Naive thymus-derived CD8-positive, alpha-beta T cell (primary cell): ENCODE measurements at regions not wholly inside any gene's neighbourhood (a gene's known extent, or its start where the extent isn't known, plus 50 kb on each side); places are given as distances from the start of the nearest gene placed in this dataset.

Experiments used
- ATAC-seq, 2 donors: fragments of 150-1000 bp; cut with Tn5 transposase in 1 of 2; sonication (Bioruptor Pico), chemical (Tn5 transposase) in 1 of 2; 1 replicate in 1 of 2; 2 replicates in 1 of 2; pipeline ENCODE4 v1.10.0; 2021; ENCODE audit warnings: mild to moderate bottlenecking in 2 of 2, moderate library complexity in 2 of 2
- POLR2A ChIA-PET: fragments of 350-600 bp; sonication (Branson Sonifier 250); formaldehyde crosslinking; loops from one replicate; lab custom pipeline; 2021; ENCODE audit warnings: antibody characterized with exemption; lab: Charles Lee
- DNase-seq, 10 donors: peaks; one replicate each; pipeline versions ENCODE4 v3.0.0 to v3.0.0-alpha.2; 2020 to 2022
- H3K27ac Mint-ChIP-seq, 10 donors: one replicate each; pipeline ENCODE4 v1.8.0; 2020 to 2022; ENCODE audit warnings: mild to moderate bottlenecking in 10 of 10, mixed read lengths in 10 of 10, moderate library complexity in 4 of 10, inconsistent platforms in 1 of 10
- H3K27me3 Mint-ChIP-seq, 5 donors: one replicate each; pipeline ENCODE4 v1.8.0; 2021 to 2022; ENCODE audit warnings: mixed read lengths in 5 of 5
- H3K36me3 Mint-ChIP-seq, 3 donors: one replicate each; pipeline ENCODE4 v1.8.0; 2020 to 2022; ENCODE audit warnings: mixed read lengths in 3 of 3, mild to moderate bottlenecking in 2 of 3, inconsistent platforms in 1 of 3
- H3K4me1 Mint-ChIP-seq, 4 donors: one replicate each; pipeline ENCODE4 v1.8.0; 2021 to 2022; ENCODE audit warnings: mixed read lengths in 4 of 4
- H3K4me3 Mint-ChIP-seq, 10 donors: one replicate each; pipeline ENCODE4 v1.8.0; 2020 to 2022; ENCODE audit warnings: mild to moderate bottlenecking in 10 of 10, mixed read lengths in 10 of 10, moderate library complexity in 6 of 10, inconsistent platforms in 1 of 10
- H3K9me3 Mint-ChIP-seq, 9 donors: one replicate each; pipeline ENCODE4 v1.8.0; 2020 to 2022; ENCODE audit warnings: mixed read lengths in 9 of 9, mild to moderate bottlenecking in 3 of 9, inconsistent platforms in 1 of 9, moderate library complexity in 1 of 9

GRCh38 chr1:234708700-234709395 is 98.9 kb upstream of the IRF2BP2 start:
- no peak overlapping the region for H3K4me3 Mint-ChIP-seq
- H3K27me3 Mint-ChIP-seq = no peaks in the 10 kb centered on the region
- no peak for ATAC-seq
- H3K9me3 Mint-ChIP-seq = no peaks in the 10 kb centered on the region
- DNase-seq = no peak
- H3K4me1 Mint-ChIP-seq = peaks cover 12 to 20% (median 16%) of the 10 kb centered on the region in 4 donors
- POLR2A ChIA-PET = no interaction called here
- peak overlapping the region in 4 of 10 donors; percentile 1 to 69 (median 26) for H3K27ac Mint-ChIP-seq
- no peaks in the 10 kb centered on the region for H3K36me3 Mint-ChIP-seq

DNA sequence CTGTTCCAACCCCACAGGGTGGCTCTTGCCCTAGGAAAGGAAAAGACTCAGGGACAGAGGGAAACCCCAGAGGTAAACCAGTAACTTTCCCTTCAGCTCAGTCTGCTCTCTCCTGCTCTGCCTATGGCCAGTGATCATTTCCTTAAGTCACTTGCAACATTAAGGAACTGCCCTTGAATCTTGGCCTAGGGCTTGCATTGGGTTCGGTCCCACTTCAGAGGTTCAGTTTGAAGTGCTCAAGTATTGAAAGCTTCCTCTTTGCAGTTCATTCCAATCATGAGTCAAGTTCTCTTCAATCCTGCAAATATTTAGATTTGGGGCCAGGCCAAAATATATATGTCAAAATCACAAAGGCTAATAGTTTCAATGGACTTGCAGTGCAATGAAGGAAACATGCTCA is 97.7 kb upstream of the IRF2BP2 start:
- POLR2A ChIA-PET = no interaction called here
- Mint-ChIP-seq H3K9me3 (no peaks in the 10 kb centered on the region), H3K4me3 (no peak overlapping the region), H3K27me3 (no peaks in the 10 kb centered on the region), H3K36me3 (no peaks in the 10 kb centered on the region), H3K4me1 (peaks cover 11 to 20% (median 17%) of the 10 kb centered on the region in 4 donors), H3K27ac (no peak overlapping the region)
- no peak for DNase-seq
- ATAC-seq = no peak

- DNase-seq = no peak
- Mint-ChIP-seq H3K4me3 (no peak overlapping the region), H3K4me1 (peaks cover 11 to 21% (median 18%) of the 10 kb centered on the region in 4 donors), H3K27me3 (no peaks in the 10 kb centered on the region), H3K36me3 (no peaks in the 10 kb centered on the region), H3K27ac (no peak overlapping the region), H3K9me3 (no peaks in the 10 kb centered on the region)
- ATAC-seq = no peak
- POLR2A ChIA-PET = interaction anchor here (0.7 kb wide), 1 partner anchor 8 kb away, joined by 3 read pairs; no protein-coding TSS in a partner anchor
These were observed 97.0 kb upstream of the IRF2BP2 start for GRCh38 chr1:234706931-234707330.

DNA sequence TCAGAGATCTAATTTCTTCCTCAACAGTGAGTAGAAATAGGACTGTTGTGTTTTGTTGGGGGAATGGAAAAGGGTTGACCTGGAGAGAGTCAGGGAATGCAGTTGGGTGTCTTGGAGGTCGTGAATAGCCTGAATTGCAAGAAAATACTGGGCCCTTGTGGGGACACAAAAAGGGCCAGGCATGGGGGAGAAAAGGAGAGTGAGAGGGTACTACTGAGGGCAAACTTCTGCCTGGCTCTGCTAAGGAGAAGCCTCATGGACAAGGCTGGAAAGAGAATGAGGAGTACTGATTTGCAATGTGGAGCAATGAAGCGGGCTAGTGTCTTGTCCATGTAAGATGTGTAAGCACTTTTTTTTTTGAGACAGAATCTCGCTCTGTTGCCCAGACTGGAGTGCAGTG is 96.2 kb upstream of the IRF2BP2 start:
- H3K27me3 Mint-ChIP-seq = no peaks in the 10 kb centered on the region
- POLR2A ChIA-PET = interaction anchor here (0.7 kb wide), 1 partner anchor 9 kb away, joined by 3 read pairs; no protein-coding TSS in a partner anchor

GRCh38 chr1:234705615-234706014 is 95.6 kb upstream of the IRF2BP2 start:
- no peak for ATAC-seq
- no peaks in the 10 kb centered on the region for H3K27me3 Mint-ChIP-seq

More for the DNA sequence above, 96.2 kb upstream of the IRF2BP2 start:
- peak overlapping the region in 1 of 10 donors; percentile 19 for H3K27ac Mint-ChIP-seq
- peaks cover 11 to 21% (median 18%) of the 10 kb centered on the region in 4 donors for H3K4me1 Mint-ChIP-seq
- no peaks in the 10 kb centered on the region for H3K36me3 Mint-ChIP-seq
- ATAC-seq = no peak
- no peak overlapping the region for H3K4me3 Mint-ChIP-seq
- DNase-seq = no peak
- H3K9me3 Mint-ChIP-seq = no peaks in the 10 kb centered on the region

GRCh38 chr1:234704106-234704887 is 94.3 kb upstream of the IRF2BP2 start:
- H3K27ac Mint-ChIP-seq = peak overlapping the region in 2 of 10 donors; percentile 16 to 43
- no peaks in the 10 kb centered on the region for H3K27me3 Mint-ChIP-seq
- H3K36me3 Mint-ChIP-seq = no peaks in the 10 kb centered on the region
- peaks cover 14 to 25% (median 20%) of the 10 kb centered on the region in 4 donors for H3K4me1 Mint-ChIP-seq
- no peak for ATAC-seq
- DNase-seq = no peak
- H3K4me3 Mint-ChIP-seq = no peak overlapping the region
- POLR2A ChIA-PET = interaction anchor here (0.8 to 1.3 kb wide), 4 partner anchors 11 to 94 kb away, joined by 3 to 6 read pairs (median 4); partner anchors contain the start of gene IRF2BP2
- H3K9me3 Mint-ChIP-seq = no peaks in the 10 kb centered on the region

More at GRCh38 chr1:234705615-234706014, 95.6 kb upstream of the IRF2BP2 start:
- H3K36me3 Mint-ChIP-seq = no peaks in the 10 kb centered on the region
- H3K4me1 Mint-ChIP-seq = peaks cover 11 to 21% (median 18%) of the 10 kb centered on the region in 4 donors
- DNase-seq = no peak
- H3K27ac Mint-ChIP-seq = peak overlapping the region in 1 of 10 donors; percentile 41
- no peaks in the 10 kb centered on the region for H3K9me3 Mint-ChIP-seq
- POLR2A ChIA-PET = interaction anchor here (1.0 kb wide), 1 partner anchor 18 kb away, joined by 4 read pairs; no protein-coding TSS in a partner anchor
- H3K4me3 Mint-ChIP-seq = no peak overlapping the region

DNA sequence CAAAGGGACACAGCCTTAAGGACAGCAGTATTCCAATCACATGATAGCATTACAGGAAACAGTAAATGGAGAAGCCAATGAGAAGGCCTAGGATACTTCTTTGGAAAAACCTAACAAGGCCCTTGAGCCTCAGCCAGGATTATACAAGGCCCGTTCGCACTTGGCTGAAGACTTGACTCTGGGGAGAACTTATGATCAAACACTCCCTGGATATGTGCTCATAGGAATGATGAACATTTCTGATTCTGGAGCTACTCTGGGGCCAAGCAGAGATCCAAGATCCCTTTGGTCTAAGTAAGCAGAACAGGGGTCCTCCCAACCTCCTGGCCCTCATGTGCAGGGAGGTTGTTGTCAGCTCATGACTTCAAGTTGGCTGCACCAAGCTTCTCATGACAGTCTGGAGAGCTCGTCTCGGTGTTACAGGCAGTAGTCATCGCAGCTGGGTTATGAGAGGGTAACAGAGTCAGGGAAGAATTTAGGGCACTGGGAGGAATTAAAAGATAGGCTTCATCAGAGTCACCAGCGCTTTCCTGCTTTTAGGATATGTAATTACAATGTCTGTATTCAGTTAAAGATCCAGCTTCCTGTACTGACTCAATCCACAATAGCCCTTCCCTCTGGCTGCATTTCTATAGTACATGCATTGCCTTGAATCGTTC is 92.5 kb upstream of the IRF2BP2 start:
- Mint-ChIP-seq H3K4me1 (peaks cover 10 to 22% (median 14%) of the 10 kb centered on the region in 4 donors), H3K36me3 (no peaks in the 10 kb centered on the region), H3K27ac (peak overlapping the region in 2 of 10 donors; percentile 23 to 58), H3K4me3 (no peak overlapping the region), H3K27me3 (no peaks in the 10 kb centered on the region), H3K9me3 (no peaks in the 10 kb centered on the region)
- DNase-seq (no peak), ATAC-seq (no peak)
- POLR2A ChIA-PET = interaction anchor here (0.7 to 1.5 kb wide), 3 partner anchors 10 to 26 kb away, joined by 3 to 4 read pairs (median 3); no protein-coding TSS in a partner anchor

DNA sequence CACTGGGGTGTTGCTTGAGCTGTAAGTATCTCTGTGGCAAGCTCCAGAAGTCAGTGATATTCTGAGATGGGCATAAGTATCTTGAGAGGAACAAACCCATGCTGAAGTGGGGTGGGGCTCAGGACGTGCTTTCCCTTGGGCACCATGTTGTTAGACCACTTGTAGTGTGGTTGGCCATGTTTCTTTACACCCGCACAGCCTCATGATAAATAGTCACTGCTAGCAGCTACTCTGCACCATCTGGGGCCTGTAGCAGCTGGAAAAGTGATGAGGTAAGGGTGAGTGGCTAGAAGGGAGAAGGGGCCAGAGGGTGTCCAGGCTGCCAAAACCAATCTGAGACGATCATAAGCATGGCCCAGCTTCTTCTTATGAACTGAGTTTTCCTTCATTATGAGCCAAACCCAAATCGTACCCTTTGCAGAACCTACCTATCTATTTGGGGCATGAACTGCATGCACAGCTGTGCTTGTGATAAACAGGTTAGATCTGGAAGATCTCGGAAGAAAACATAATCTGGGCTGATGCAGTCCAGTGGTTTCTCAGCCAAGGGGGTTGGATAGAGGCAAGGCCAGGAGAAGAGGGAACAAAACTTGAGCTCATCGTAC is 91.9 kb upstream of the IRF2BP2 start:
- peaks cover 8 to 22% (median 13%) of the 10 kb centered on the region in 4 donors for H3K4me1 Mint-ChIP-seq
- H3K27me3 Mint-ChIP-seq = no peaks in the 10 kb centered on the region
- no peak overlapping the region for H3K4me3 Mint-ChIP-seq
- DNase-seq (no peak), ATAC-seq (no peak)
- no peaks in the 10 kb centered on the region for H3K36me3 Mint-ChIP-seq
- no peaks in the 10 kb centered on the region for H3K9me3 Mint-ChIP-seq
- H3K27ac Mint-ChIP-seq = peak overlapping the region in 2 of 10 donors; percentile 23 to 58
- POLR2A ChIA-PET = interaction anchor here (1.1 to 1.5 kb wide), 3 partner anchors 10 to 27 kb away, joined by 3 to 4 read pairs (median 3); no protein-coding TSS in a partner anchor

GRCh38 chr1:234699795-234700665 is 90.1 kb upstream of the IRF2BP2 start:
- no peak for DNase-seq
- peak overlapping the region in 4 of 10 donors; percentile 39 to 63 (median 44) for H3K27ac Mint-ChIP-seq

DNA sequence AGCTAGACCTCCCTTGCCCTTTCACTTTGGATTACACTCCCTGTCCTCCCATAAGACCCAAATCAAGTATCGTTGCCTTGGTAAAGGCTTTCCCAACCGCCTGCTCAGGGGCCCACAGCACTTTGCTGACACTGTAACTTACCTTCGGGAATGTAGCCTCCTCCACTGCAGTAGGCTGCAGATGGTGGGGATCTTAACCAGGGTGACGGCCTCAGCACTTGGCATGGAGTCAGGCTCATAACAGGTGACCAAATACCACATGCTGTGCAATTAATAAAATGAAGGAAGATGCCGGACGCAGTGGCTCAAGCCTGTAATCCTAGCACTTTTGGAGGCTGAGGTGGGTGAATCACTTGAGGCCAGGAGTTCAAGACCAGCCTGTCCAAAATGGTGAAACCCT is 88.7 kb upstream of the IRF2BP2 start:
- H3K4me1 Mint-ChIP-seq = peaks cover 0 to 17% (median 4%) of the 10 kb centered on the region in 4 donors
- H3K4me3 Mint-ChIP-seq = no peak overlapping the region
- H3K9me3 Mint-ChIP-seq = no peaks in the 10 kb centered on the region
- ATAC-seq = no peak
- H3K27me3 Mint-ChIP-seq = no peaks in the 10 kb centered on the region
- no peaks in the 10 kb centered on the region for H3K36me3 Mint-ChIP-seq
- H3K27ac Mint-ChIP-seq = no peak overlapping the region
- no peak for DNase-seq
- POLR2A ChIA-PET = no interaction called here

More at GRCh38 chr1:234699795-234700665, 90.1 kb upstream of the IRF2BP2 start:
- Mint-ChIP-seq H3K9me3 (no peaks in the 10 kb centered on the region), H3K4me1 (peaks cover 0 to 16% (median 5%) of the 10 kb centered on the region in 4 donors), H3K36me3 (no peaks in the 10 kb centered on the region), H3K27me3 (no peaks in the 10 kb centered on the region), H3K4me3 (no peak overlapping the region)
- POLR2A ChIA-PET = no interaction called here
- no peak for ATAC-seq

DNA sequence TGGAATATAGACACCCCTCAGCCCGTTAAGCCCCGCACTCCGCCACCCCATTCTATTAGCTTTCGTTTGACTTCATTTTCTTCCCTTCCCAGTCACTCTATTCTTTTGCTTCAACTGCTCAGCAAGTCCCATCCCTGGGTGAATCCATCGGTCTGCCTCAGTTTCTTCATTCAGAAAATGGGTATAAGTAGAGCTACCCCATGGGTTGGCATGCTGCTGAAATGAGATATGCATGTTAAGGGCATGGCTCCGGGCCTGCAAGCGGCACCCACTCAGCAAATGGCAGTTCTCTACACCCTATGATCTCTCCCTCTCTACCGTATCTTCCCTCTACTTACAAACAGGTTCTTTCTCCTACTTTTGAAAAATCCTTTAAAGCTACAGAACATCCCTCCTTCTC is 87.8 kb upstream of the IRF2BP2 start:
- Mint-ChIP-seq H3K36me3 (no peaks in the 10 kb centered on the region), H3K27ac (peak overlapping the region in 2 of 10 donors; percentile 15 to 22), H3K4me1 (peaks cover 0 to 13% (median 4%) of the 10 kb centered on the region in 4 donors), H3K4me3 (no peak overlapping the region), H3K9me3 (no peaks in the 10 kb centered on the region), H3K27me3 (no peaks in the 10 kb centered on the region)
- no peak for ATAC-seq
- no peak for DNase-seq
- POLR2A ChIA-PET = interaction anchor here (1.0 to 1.2 kb wide), 2 partner anchors 85 to 148 kb away, joined by 3 to 4 read pairs; no protein-coding TSS in a partner anchor
